A673 (cell line): ENCODE measurements at regions not wholly inside any gene's neighbourhood (a gene's known extent, or its start where the extent isn't known, plus 50 kb on each side); places are given as distances from the start of the nearest gene placed in this dataset.

ENCODE experiments used
- CTCF ChIP-seq: fragments of 300-800, 200-600 bp; sonication (generic); conservative IDR thresholded peaks from 2 replicates; pipeline ENCODE4 v1.5.1; 2017; ENCODE audit warnings: low read depth, mild to moderate bottlenecking, antibody characterized with exemption, low read length, moderate library complexity, mixed read lengths
- EZH2 ChIP-seq: fragments of 200-600 bp; sonication (generic); IDR thresholded peaks from 2 replicates; pipeline ENCODE4 v1.6.1; 2017; ENCODE audit warnings: borderline replicate concordance, low read depth, mild to moderate bottlenecking, mixed read lengths, antibody characterized with exemption, low read length; ENCODE audit not compliant: poor library complexity, severe bottlenecking

GRCh38 chr15:92809064-92809879 lies 90.9 kb upstream of the CHD2 start:
- TF ChIP-seq CTCF (peak; percentile 69), EZH2 (no peak)
